Natural killer cell (primary cell): ENCODE measurements at regions not wholly inside any gene's neighbourhood (a gene's known extent, or its start where the extent isn't known, plus 50 kb on each side); places are given as distances from the start of the nearest gene placed in this dataset.

ENCODE experiments used
- ATAC-seq, 3 donors: fragments of 150-1000 bp in 2 of 3; fragments of 200-7000 bp in 1 of 3; cut with Tn5 transposase; 1 replicate in 1 of 3; 2 replicates in 2 of 3; pipeline ENCODE4 v1.10.0; 2021; ENCODE audit warnings: mild to moderate bottlenecking in 2 of 3, moderate library complexity in 2 of 3
- DNase-seq, 2 donors: peaks; one replicate each; pipeline versions ENCODE4 v3.0.0 to v3.0.0-alpha.2; 2013 to 2021; ENCODE audit warnings: mixed read lengths in 1 of 2
- H3K27ac ChIP-seq: one replicate; pipeline ENCODE4 v1.5.1; 2013; ENCODE audit warnings: mild to moderate bottlenecking, low read length
- H3K27me3 ChIP-seq: one replicate; pipeline ENCODE4 v1.6.1; 2013; ENCODE audit warnings: low read length; ENCODE audit not compliant: control insufficient read depth, insufficient read depth
- H3K36me3 ChIP-seq: one replicate; pipeline ENCODE4 v1.6.1; 2013; ENCODE audit warnings: low read length; ENCODE audit not compliant: control insufficient read depth, insufficient read depth
- H3K4me1 ChIP-seq: one replicate; pipeline ENCODE4 v1.6.1; 2013; ENCODE audit warnings: low read length; ENCODE audit not compliant: control insufficient read depth, insufficient read depth
- H3K4me3 ChIP-seq: one replicate; pipeline ENCODE4 v1.5.1; 2013; ENCODE audit warnings: low read length
- H3K9me3 ChIP-seq: one replicate; pipeline ENCODE4 v1.6.1; 2013; ENCODE audit warnings: low read length; ENCODE audit not compliant: control insufficient read depth, insufficient read depth
- H3K27ac Mint-ChIP-seq, 2 donors: one replicate each; pipeline ENCODE4 v1.8.0; 2022; ENCODE audit warnings: mild to moderate bottlenecking in 2 of 2, mixed read lengths in 2 of 2, moderate library complexity in 1 of 2
- H3K27me3 Mint-ChIP-seq, 2 donors: one replicate each; pipeline ENCODE4 v1.8.0; 2022; ENCODE audit warnings: low read depth in 2 of 2, mixed read lengths in 2 of 2
- H3K36me3 Mint-ChIP-seq: one replicate; pipeline ENCODE4 v1.8.0; 2022; ENCODE audit warnings: mixed read lengths
- H3K4me1 Mint-ChIP-seq, 2 donors: one replicate each; pipeline ENCODE4 v1.8.0; 2022; ENCODE audit warnings: mixed read lengths in 2 of 2
- H3K4me3 Mint-ChIP-seq: one replicate; pipeline ENCODE4 v1.8.0; 2022; ENCODE audit warnings: mild to moderate bottlenecking, moderate library complexity, mixed read lengths
- H3K9me3 Mint-ChIP-seq, 2 donors: one replicate each; pipeline ENCODE4 v1.8.0; 2022; ENCODE audit warnings: mixed read lengths in 2 of 2
- WGBS: methylation state at CpG from one replicate; pipeline ENCODE4 v1.1.7; 2013; ENCODE audit warnings: missing lambda C conversion rate; ENCODE audit not compliant: insufficient coverage; 5-methylcytosine and 5-hydroxymethylcytosine counted together
- intact Hi-C: fragments of 100-400 bp; cut with micrococcal nuclease; formaldehyde crosslinking; loops from one replicate; pipeline ENCODE4 v1.14.2; 2022
- TF ChIP-seq, protein P1 (sequence below): fragments of 200-600 bp; IDR thresholded peaks from one replicate; pipeline ENCODE4 v1.8.0; 2022; ENCODE audit warnings: antibody characterized with exemption

DNA sequence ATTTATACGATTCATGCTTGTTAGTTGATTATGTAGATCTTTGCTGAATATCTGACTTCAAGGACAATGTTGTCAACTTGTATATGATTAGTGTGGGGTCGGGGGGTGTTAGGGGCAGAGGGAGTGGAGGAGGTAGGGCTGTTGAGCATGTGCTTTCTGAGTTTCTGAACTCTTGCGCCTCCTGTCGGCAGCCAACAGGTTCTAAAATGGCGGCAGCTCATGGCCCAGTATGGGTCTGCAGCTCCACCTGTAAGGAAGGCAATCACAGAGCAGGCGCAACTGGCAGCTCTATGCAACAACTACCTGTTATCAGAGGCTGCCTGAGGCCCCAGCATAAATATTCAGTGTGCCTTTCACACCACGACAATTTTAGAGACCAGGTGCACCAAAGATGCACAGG, 205.8 kb upstream of the PLXNA2 start:
- H3K9me3 ChIP-seq = no peaks in the 10 kb centered on the region
- H3K4me1 ChIP-seq = no peaks in the 10 kb centered on the region
- H3K36me3 ChIP-seq = no peaks in the 10 kb centered on the region
- TF ChIP-seq, protein P1, sequence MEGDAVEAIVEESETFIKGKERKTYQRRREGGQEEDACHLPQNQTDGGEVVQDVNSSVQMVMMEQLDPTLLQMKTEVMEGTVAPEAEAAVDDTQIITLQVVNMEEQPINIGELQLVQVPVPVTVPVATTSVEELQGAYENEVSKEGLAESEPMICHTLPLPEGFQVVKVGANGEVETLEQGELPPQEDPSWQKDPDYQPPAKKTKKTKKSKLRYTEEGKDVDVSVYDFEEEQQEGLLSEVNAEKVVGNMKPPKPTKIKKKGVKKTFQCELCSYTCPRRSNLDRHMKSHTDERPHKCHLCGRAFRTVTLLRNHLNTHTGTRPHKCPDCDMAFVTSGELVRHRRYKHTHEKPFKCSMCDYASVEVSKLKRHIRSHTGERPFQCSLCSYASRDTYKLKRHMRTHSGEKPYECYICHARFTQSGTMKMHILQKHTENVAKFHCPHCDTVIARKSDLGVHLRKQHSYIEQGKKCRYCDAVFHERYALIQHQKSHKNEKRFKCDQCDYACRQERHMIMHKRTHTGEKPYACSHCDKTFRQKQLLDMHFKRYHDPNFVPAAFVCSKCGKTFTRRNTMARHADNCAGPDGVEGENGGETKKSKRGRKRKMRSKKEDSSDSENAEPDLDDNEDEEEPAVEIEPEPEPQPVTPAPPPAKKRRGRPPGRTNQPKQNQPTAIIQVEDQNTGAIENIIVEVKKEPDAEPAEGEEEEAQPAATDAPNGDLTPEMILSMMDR = no peak
- no peaks in the 10 kb centered on the region for H3K27me3 ChIP-seq
- H3K27ac ChIP-seq = no peak overlapping the region
- intact Hi-C loops = loop anchor here (10.0 kb wide), 1 partner anchor 55 kb away; no protein-coding TSS in a partner anchor
- 90% methylated on average over 6 of the region's 7 CpGs for WGBS
- Mint-ChIP-seq H3K4me3 (no peak overlapping the region), H3K4me1 (no peaks in the 10 kb centered on the region), H3K9me3 (peaks cover 2 to 6% of the 10 kb centered on the region in 2 donors), H3K36me3 (peaks cover 7% of the 10 kb centered on the region), H3K27me3 (peaks cover 6 to 17% of the 10 kb centered on the region in 2 donors), H3K27ac (no peak overlapping the region)
- no peak overlapping the region for H3K4me3 ChIP-seq
- no peak for DNase-seq
- no peak for ATAC-seq

DNA sequence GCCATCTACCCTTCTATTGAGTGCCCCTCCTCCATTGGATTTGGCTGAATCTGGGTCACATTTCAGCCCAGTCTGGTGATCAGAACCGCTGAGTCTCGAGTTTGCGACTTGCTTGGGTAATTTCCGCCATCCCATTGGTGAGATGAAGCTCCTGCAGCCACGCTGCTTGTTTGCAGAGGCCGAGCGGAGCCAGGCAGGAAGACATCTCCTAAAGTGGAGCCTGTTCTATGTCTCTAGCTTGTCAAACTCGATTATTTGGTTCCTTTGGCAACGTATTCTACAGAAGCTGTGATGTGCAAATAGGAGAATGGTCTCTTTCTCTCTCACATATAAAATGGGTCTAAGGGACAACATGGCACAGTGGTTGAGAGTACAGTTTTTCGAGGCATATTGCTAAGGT, 206.8 kb upstream of the PLXNA2 start:
- TF ChIP-seq, protein P1 = no peak
- H3K4me3 Mint-ChIP-seq = no peak overlapping the region
- Histone ChIP-seq H3K36me3 (no peaks in the 10 kb centered on the region), H3K27ac (no peak overlapping the region), H3K4me1 (no peaks in the 10 kb centered on the region), H3K27me3 (no peaks in the 10 kb centered on the region), H3K9me3 (no peaks in the 10 kb centered on the region), H3K4me3 (no peak overlapping the region)
- peaks cover 6 to 16% of the 10 kb centered on the region in 2 donors for H3K27me3 Mint-ChIP-seq
- H3K27ac Mint-ChIP-seq = no peak overlapping the region
- WGBS = 84% methylated on average over 9 of the region's 10 CpGs
- H3K4me1 Mint-ChIP-seq = no peaks in the 10 kb centered on the region
- ATAC-seq (no peak), DNase-seq (no peak)
- intact Hi-C loops = no loop called here
- peaks cover 2 to 6% of the 10 kb centered on the region in 2 donors for H3K9me3 Mint-ChIP-seq
- peaks cover 7% of the 10 kb centered on the region for H3K36me3 Mint-ChIP-seq

DNA sequence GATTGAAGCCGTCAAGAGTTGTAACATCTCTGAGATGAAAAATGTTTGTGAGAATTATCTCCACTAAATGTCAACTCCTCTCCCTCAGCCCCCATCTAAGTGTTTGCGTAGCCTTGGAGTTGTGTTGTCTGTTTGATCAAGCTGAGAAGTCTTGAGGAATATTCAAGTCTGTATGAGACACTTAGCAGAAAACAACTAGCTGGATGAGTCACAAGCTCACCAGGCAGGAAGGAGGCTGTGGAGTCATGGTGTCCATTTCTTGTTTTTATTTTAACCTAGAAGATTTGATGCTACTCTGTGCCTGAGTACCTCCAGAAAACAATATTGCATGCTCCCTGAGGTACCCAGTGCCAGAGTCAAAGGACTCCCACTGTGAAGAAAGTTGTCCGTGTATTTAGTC, 211.6 kb upstream of the PLXNA2 start:
- Histone ChIP-seq H3K4me3 (no peak overlapping the region), H3K36me3 (no peaks in the 10 kb centered on the region), H3K9me3 (no peaks in the 10 kb centered on the region), H3K27ac (no peak overlapping the region), H3K4me1 (no peaks in the 10 kb centered on the region), H3K27me3 (no peaks in the 10 kb centered on the region)
- H3K36me3 Mint-ChIP-seq = no peaks in the 10 kb centered on the region
- H3K27ac Mint-ChIP-seq = no peak overlapping the region
- H3K27me3 Mint-ChIP-seq = no peaks in the 10 kb centered on the region
- ATAC-seq (no peak), DNase-seq (no peak)
- intact Hi-C loops = no loop called here
- TF ChIP-seq, protein P1 = no peak
- no peaks in the 10 kb centered on the region for H3K4me1 Mint-ChIP-seq
- H3K4me3 Mint-ChIP-seq = no peak overlapping the region
- peaks cover 2 to 5% of the 10 kb centered on the region in 2 donors for H3K9me3 Mint-ChIP-seq
- WGBS = 100% methylated on average over 1 of the region's 3 CpGs

DNA sequence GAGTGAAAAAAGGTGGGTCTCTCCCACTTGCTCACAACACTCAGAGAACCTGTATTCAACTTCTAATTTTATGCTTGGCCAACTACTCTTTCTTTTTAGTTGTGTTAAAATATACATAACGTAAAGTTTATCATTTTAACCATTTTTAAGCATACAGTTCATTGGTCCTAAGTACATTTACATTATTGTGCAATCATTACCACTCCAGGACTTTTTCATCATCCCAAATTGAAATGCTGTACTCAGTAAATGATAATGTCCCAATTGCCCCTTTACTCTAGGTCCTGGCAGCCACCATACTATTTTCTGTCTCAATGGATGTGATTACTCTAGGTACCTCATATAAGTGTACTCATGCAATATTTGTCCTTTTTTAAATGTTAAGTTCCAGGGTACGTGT, 212.3 kb upstream of the PLXNA2 start:
- DNase-seq (no peak), ATAC-seq (no peak)
- WGBS = no CpG with 5 or more reads among the region's 2 CpGs
- peaks cover 2 to 5% of the 10 kb centered on the region in 2 donors for H3K9me3 Mint-ChIP-seq
- no peak overlapping the region for H3K27ac Mint-ChIP-seq
- no peaks in the 10 kb centered on the region for H3K27me3 Mint-ChIP-seq
- TF ChIP-seq, protein P1 = no peak
- Histone ChIP-seq H3K27ac (no peak overlapping the region), H3K9me3 (no peaks in the 10 kb centered on the region), H3K36me3 (no peaks in the 10 kb centered on the region), H3K4me1 (no peaks in the 10 kb centered on the region), H3K4me3 (no peak overlapping the region), H3K27me3 (no peaks in the 10 kb centered on the region)
- no peak overlapping the region for H3K4me3 Mint-ChIP-seq
- no peaks in the 10 kb centered on the region for H3K36me3 Mint-ChIP-seq
- intact Hi-C loops = no loop called here
- no peaks in the 10 kb centered on the region for H3K4me1 Mint-ChIP-seq
